Suprapubic skin (tissue), 4 donors: ENCODE measurements at regions not wholly inside any gene's neighbourhood (a gene's known extent, or its start where the extent isn't known, plus 50 kb on each side); places are given as distances from the start of the nearest gene placed in this dataset.

Experiments used
- EP300 ChIP-seq: sonication (generic); formaldehyde crosslinking; IDR thresholded peaks from one replicate; pipeline ENCODE4 v1.6.1; 2017; ENCODE audit warnings: antibody characterized with exemption
- POLR2A ChIP-seq, 2 donors: fragments of 450-650 bp; IDR thresholded peaks; one replicate each; pipeline ENCODE4 v1.6.1; 2017; ENCODE audit warnings: antibody characterized with exemption in 2 of 2, mild to moderate bottlenecking in 2 of 2, moderate library complexity in 2 of 2
- POLR2AphosphoS5 ChIP-seq, 3 donors: sonication (generic); formaldehyde crosslinking; IDR thresholded peaks; one replicate each; pipeline ENCODE4 v1.6.1; 2017; ENCODE audit warnings: antibody characterized with exemption in 3 of 3
- TF ChIP-seq, protein P1 (sequence below), 2 donors: fragments of 200-600 bp in 1 of 2; fragments of 450-650 bp in 1 of 2; sonication (generic) in 1 of 2; IDR thresholded peaks; one replicate each; pipeline ENCODE4 v1.5.1; 2016 to 2019; ENCODE audit warnings: antibody characterized with exemption in 2 of 2, mild to moderate bottlenecking in 1 of 2, moderate library complexity in 1 of 2

GRCh38 chr1:81209461-81209860, 591.3 kb upstream of the ADGRL2 start:
- TF ChIP-seq, protein P1, sequence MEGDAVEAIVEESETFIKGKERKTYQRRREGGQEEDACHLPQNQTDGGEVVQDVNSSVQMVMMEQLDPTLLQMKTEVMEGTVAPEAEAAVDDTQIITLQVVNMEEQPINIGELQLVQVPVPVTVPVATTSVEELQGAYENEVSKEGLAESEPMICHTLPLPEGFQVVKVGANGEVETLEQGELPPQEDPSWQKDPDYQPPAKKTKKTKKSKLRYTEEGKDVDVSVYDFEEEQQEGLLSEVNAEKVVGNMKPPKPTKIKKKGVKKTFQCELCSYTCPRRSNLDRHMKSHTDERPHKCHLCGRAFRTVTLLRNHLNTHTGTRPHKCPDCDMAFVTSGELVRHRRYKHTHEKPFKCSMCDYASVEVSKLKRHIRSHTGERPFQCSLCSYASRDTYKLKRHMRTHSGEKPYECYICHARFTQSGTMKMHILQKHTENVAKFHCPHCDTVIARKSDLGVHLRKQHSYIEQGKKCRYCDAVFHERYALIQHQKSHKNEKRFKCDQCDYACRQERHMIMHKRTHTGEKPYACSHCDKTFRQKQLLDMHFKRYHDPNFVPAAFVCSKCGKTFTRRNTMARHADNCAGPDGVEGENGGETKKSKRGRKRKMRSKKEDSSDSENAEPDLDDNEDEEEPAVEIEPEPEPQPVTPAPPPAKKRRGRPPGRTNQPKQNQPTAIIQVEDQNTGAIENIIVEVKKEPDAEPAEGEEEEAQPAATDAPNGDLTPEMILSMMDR (IDR thresholded peaks at IDR 0.05): no peak
- TF ChIP-seq POLR2A (IDR thresholded peaks at IDR 0.05): no peak
- TF ChIP-seq EP300: no peak
- no peak for TF ChIP-seq POLR2AphosphoS5 (IDR thresholded peaks at IDR 0.05)
